ENCODE measurements at regions not wholly inside any gene's neighbourhood (a gene's known extent, or its start where the extent isn't known, plus 50 kb on each side); places are given as distances from the start of the nearest gene placed in this dataset.

GRCh38 chr5:23318960-23319359 is 188.4 kb upstream of the PRDM9 start:
- H3K4me3 ChIP-seq (replicated peaks in 1 of 3; ENCODE audit: insufficient read depth in 1 of 3, low read depth in 2 of 3, low read length in 3 of 3): no peak overlapping the region
- no peak overlapping the region for H3K4me2 ChIP-seq (ENCODE audit: low read depth, low read length)
- intact Hi-C loops (cut with micrococcal nuclease; ENCODE audit: unreplicated experiment): no loop called here
- no peak overlapping the region for H2AFZ ChIP-seq (ENCODE audit: low read length)
- WGBS (ENCODE audit: low lambda C conversion rate): 7% methylated on average over 2 of the region's 2 CpGs
- FAIRE-seq (no peak), DNase-seq (ENCODE audit: low spot score) (no peak), ATAC-seq (no peak)
- CTCF ChIA-PET (ENCODE audit: low intra/inter-chr PET ratio, low total read pairs): no interaction called here
- no peaks in the 10 kb centered on the region for H4K20me1 ChIP-seq (ENCODE audit: insufficient read depth, low read length)
- H3K27me3 ChIP-seq (ENCODE audit: control insufficient read depth in 1 of 2, insufficient read depth in 2 of 2, low read length in 2 of 2): no peaks in the 10 kb centered on the region
- no peak overlapping the region for H3K27ac ChIP-seq (ENCODE audit: extremely low read length, insufficient read depth, low read length)
- H3K4me1 ChIP-seq (ENCODE audit: insufficient read depth, low read length): no peaks in the 10 kb centered on the region
- H3K9me3 ChIP-seq (ENCODE audit: low read length): no peaks in the 10 kb centered on the region
- H3K36me3 ChIP-seq (replicated peaks in 1 of 2; ENCODE audit: control insufficient read depth in 1 of 2, insufficient read depth in 2 of 2, low read length in 2 of 2): no peaks in the 10 kb centered on the region
- TF ChIP-seq ZNF441 (CRISPR knock-in tag; IDR thresholded peaks at IDR 0.05; ENCODE audit: borderline replicate concordance): no peak
- no peak for TF ChIP-seq MZF1 (CRISPR knock-in tag; IDR thresholded peaks at IDR 0.05; ENCODE audit: borderline replicate concordance)
- TF ChIP-seq, protein P1, sequence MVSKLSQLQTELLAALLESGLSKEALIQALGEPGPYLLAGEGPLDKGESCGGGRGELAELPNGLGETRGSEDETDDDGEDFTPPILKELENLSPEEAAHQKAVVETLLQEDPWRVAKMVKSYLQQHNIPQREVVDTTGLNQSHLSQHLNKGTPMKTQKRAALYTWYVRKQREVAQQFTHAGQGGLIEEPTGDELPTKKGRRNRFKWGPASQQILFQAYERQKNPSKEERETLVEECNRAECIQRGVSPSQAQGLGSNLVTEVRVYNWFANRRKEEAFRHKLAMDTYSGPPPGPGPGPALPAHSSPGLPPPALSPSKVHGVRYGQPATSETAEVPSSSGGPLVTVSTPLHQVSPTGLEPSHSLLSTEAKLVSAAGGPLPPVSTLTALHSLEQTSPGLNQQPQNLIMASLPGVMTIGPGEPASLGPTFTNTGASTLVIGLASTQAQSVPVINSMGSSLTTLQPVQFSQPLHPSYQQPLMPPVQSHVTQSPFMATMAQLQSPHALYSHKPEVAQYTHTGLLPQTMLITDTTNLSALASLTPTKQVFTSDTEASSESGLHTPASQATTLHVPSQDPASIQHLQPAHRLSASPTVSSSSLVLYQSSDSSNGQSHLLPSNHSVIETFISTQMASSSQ (IDR thresholded peaks at IDR 0.05; ENCODE audit: low read depth): no peak
- TF ChIP-seq, protein P1 (CRISPR knock-in tag; IDR thresholded peaks at IDR 0.05; ENCODE audit: borderline replicate concordance): no peak
- no peak for TF ChIP-seq ZKSCAN1 (IDR thresholded peaks at IDR 0.05; ENCODE audit: low read length)
- TF ChIP-seq YY1 (IDR thresholded peaks at IDR 0.05; ENCODE audit: insufficient read depth, insufficient replicate concordance, low read depth, low read length): no peak
- TF ChIP-seq, protein P2, sequence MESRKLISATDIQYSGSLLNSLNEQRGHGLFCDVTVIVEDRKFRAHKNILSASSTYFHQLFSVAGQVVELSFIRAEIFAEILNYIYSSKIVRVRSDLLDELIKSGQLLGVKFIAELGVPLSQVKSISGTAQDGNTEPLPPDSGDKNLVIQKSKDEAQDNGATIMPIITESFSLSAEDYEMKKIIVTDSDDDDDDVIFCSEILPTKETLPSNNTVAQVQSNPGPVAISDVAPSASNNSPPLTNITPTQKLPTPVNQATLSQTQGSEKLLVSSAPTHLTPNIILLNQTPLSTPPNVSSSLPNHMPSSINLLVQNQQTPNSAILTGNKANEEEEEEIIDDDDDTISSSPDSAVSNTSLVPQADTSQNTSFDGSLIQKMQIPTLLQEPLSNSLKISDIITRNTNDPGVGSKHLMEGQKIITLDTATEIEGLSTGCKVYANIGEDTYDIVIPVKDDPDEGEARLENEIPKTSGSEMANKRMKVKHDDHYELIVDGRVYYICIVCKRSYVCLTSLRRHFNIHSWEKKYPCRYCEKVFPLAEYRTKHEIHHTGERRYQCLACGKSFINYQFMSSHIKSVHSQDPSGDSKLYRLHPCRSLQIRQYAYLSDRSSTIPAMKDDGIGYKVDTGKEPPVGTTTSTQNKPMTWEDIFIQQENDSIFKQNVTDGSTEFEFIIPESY (CRISPR knock-in tag; IDR thresholded peaks at IDR 0.05): no peak
- no peak for TF ChIP-seq THAP11 (CRISPR knock-in tag; IDR thresholded peaks at IDR 0.05)
- TF ChIP-seq MTERF4 (CRISPR knock-in tag; IDR thresholded peaks at IDR 0.05): no peak
- TF ChIP-seq ZNF652 (CRISPR knock-in tag; IDR thresholded peaks at IDR 0.05; ENCODE audit: borderline replicate concordance, low read depth): no peak
- TF ChIP-seq MTF2 (CRISPR knock-in tag; IDR thresholded peaks at IDR 0.05; ENCODE audit: borderline replicate concordance): no peak
- TF ChIP-seq POLR2A (IDR thresholded peaks at IDR 0.05; ENCODE audit: insufficient read depth in 1 of 2, low read depth in 2 of 2, low read length in 2 of 2): no peak
- in situ Hi-C loops (cut with HindIII; ENCODE audit: extremely low pct_ligation_motif_present, low pct_unique_long_range_greater_than_20kb): no loop called here
- H3K9ac ChIP-seq (ENCODE audit: insufficient read depth, low read depth, low read length): no peak overlapping the region
- BruUV-seq (replicated peaks): no TSS peak
- POLR2A ChIA-PET: no interaction called here
- no peaks in the 10 kb centered on the region for H3K79me2 ChIP-seq (ENCODE audit: insufficient read depth, low read length)

All from HepG2 (cell line).